ENCODE measurements at regions not wholly inside any gene's neighbourhood (a gene's known extent, or its start where the extent isn't known, plus 50 kb on each side); places are given as distances from the start of the nearest gene placed in this dataset.

GRCh38 chr4:79034544-79034943 is 95.3 kb upstream of the PAQR3 start:
- Histone ChIP-seq H3K4me1 (replicated peaks in 1 of 2) (no peaks in the 10 kb centered on the region), H3K27ac (no peak overlapping the region), H3K27me3 (no peaks in the 10 kb centered on the region), H3K36me3 (replicated peaks in 1 of 2) (no peaks in the 10 kb centered on the region), H3K9me3 (replicated peaks in 1 of 3) (no peaks in the 10 kb centered on the region), H3K4me3 (no peak overlapping the region)
- no peak for DNase-seq
- WGBS, 4 donors: 83 to 91% (median 90%) methylated on average over 2 of the region's 2 CpGs
- TF ChIP-seq POLR2A (IDR thresholded peaks at IDR 0.05) (no peak), CTCF (IDR thresholded peaks at IDR 0.05) (no peak)
- intact Hi-C loops (cut with DNase I): no loop called here

GRCh38 chr4:79030973-79031372 is 91.7 kb upstream of the PAQR3 start:
- no peak overlapping the region for H3K4me3 ChIP-seq
- no peak overlapping the region for H3K27ac ChIP-seq
- 40 to 48% (median 46%) methylated on average over 1 of the region's 1 CpG for WGBS, 4 donors
- H3K9me3 ChIP-seq (replicated peaks in 1 of 3): no peaks in the 10 kb centered on the region
- no peaks in the 10 kb centered on the region for H3K36me3 ChIP-seq (replicated peaks in 1 of 2)
- no peaks in the 10 kb centered on the region for H3K4me1 ChIP-seq (replicated peaks in 1 of 2)
- no peak for DNase-seq
- H3K27me3 ChIP-seq: no peaks in the 10 kb centered on the region
- intact Hi-C loops (cut with DNase I): no loop called here
- TF ChIP-seq POLR2A (IDR thresholded peaks at IDR 0.05) (no peak), CTCF (IDR thresholded peaks at IDR 0.05) (no peak)

GRCh38 chr4:79027656-79028055 is 88.4 kb upstream of the PAQR3 start:
- Histone ChIP-seq H3K27me3 (no peaks in the 10 kb centered on the region), H3K36me3 (replicated peaks in 1 of 2) (no peaks in the 10 kb centered on the region), H3K4me3 (no peak overlapping the region), H3K4me1 (replicated peaks in 1 of 2) (no peaks in the 10 kb centered on the region), H3K27ac (no peak overlapping the region), H3K9me3 (replicated peaks in 1 of 3) (no peaks in the 10 kb centered on the region)
- TF ChIP-seq CTCF (IDR thresholded peaks at IDR 0.05) (no peak), POLR2A (IDR thresholded peaks at IDR 0.05) (no peak)
- no peak for DNase-seq
- intact Hi-C loops (cut with DNase I): no loop called here
- WGBS, 4 donors: 86 to 95% (median 90%) methylated on average over 4 of the region's 4 CpGs

- no peaks in the 10 kb centered on the region for H3K9me3 ChIP-seq (replicated peaks in 1 of 3)
- no peaks in the 10 kb centered on the region for H3K4me1 ChIP-seq (replicated peaks in 1 of 2)
- H3K27me3 ChIP-seq: no peaks in the 10 kb centered on the region
- no peak overlapping the region for H3K27ac ChIP-seq
- H3K36me3 ChIP-seq (replicated peaks in 1 of 2): no peaks in the 10 kb centered on the region
- H3K4me3 ChIP-seq: no peak overlapping the region
- intact Hi-C loops (cut with DNase I): no loop called here
- 36 to 41% (median 40%) methylated on average over 2 of the region's 2 CpGs for WGBS, 4 donors
- no peak for DNase-seq
- TF ChIP-seq POLR2A (IDR thresholded peaks at IDR 0.05) (no peak), CTCF (IDR thresholded peaks at IDR 0.05) (no peak)
Measured at GRCh38 chr4:79025170-79025569, 85.9 kb upstream of the PAQR3 start.
